Transverse colon (tissue), 4 donors: ENCODE measurements at regions not wholly inside any gene's neighbourhood (a gene's known extent, or its start where the extent isn't known, plus 50 kb on each side); places are given as distances from the start of the nearest gene placed in this dataset.

Experiments
- DNase-seq: peaks from one replicate; pipeline ENCODE4 v3.0.0-alpha.2; 2019
- H3K27ac ChIP-seq, 4 donors: fragments of 200-600 bp; sonication (generic); 2 replicates each; pipeline ENCODE4 v1.5.1; 2016 to 2018; ENCODE audit warnings: inconsistent platforms in 4 of 4
- H3K27me3 ChIP-seq: fragments of 200-600 bp; sonication (generic); 2 replicates; pipeline ENCODE4 v1.5.1; 2017; ENCODE audit warnings: inconsistent platforms
- H3K36me3 ChIP-seq, 4 donors: fragments of 200-600 bp; sonication (generic); 2 replicates each; pipeline ENCODE4 v1.5.1; 2017 to 2019; ENCODE audit warnings: inconsistent platforms in 4 of 4
- H3K4me1 ChIP-seq, 4 donors: fragments of 200-600 bp; sonication (generic); 2 replicates each; pipeline ENCODE4 v1.5.1; 2017 to 2020; ENCODE audit warnings: inconsistent platforms in 4 of 4
- H3K4me3 ChIP-seq, 4 donors: fragments of 200-600 bp; sonication (generic); 1 replicate in 1 of 4; 2 replicates in 3 of 4; pipeline versions ENCODE4 v1.5.1 to v1.6.1; 2017 to 2019; ENCODE audit warnings: inconsistent platforms in 4 of 4
- H3K9me3 ChIP-seq, 2 donors: fragments of 200-600 bp; sonication (generic); 2 replicates each; pipeline ENCODE4 v1.5.1; 2017 to 2019; ENCODE audit warnings: inconsistent platforms in 2 of 2
- EP300 ChIP-seq: sonication (generic); formaldehyde crosslinking; IDR thresholded peaks from one replicate; pipeline ENCODE4 v1.6.1; 2017; ENCODE audit warnings: antibody characterized with exemption, low read depth
- POLR2A ChIP-seq: fragments of 450-650 bp; IDR thresholded peaks from one replicate; pipeline ENCODE4 v1.6.1; 2016; ENCODE audit warnings: antibody characterized with exemption, mild to moderate bottlenecking, moderate library complexity
- POLR2AphosphoS5 ChIP-seq, 3 donors: sonication (generic); formaldehyde crosslinking; IDR thresholded peaks; one replicate each; pipeline ENCODE4 v1.6.1; 2016; ENCODE audit warnings: antibody characterized with exemption in 3 of 3
- WGBS, 2 donors: methylation state at CpG; one replicate each; pipeline ENCODE4 v1.1.5; 2018; ENCODE audit warnings: low coverage in 1 of 2; 5-methylcytosine and 5-hydroxymethylcytosine counted together
- in situ Hi-C, 4 donors: fragments of 200-750 bp; cut with MboI; loops; one replicate each; pipeline versions ENCODE4 v1.15.0 to v1.15.1; 2017; ENCODE audit warnings: low sequenced_read_pairs in 3 of 4, low pct_ligation_motif_present in 1 of 4, low pct_unique_long_range_greater_than_20kb in 1 of 4
- intact Hi-C: fragments of 100-400 bp; cut with DNase I; formaldehyde crosslinking; loops from one replicate; pipeline ENCODE4 v1.15.1; 2023; ENCODE audit warnings: low total_unique reads
- TF ChIP-seq, protein P1 (sequence below), 5 experiments: fragments of 200-600 bp in 3 of 5; fragments of 450-650 bp in 2 of 5; sonication (generic) in 3 of 5; IDR thresholded peaks; 1 replicate in 2 of 5; 2 replicates in 3 of 5; pipeline ENCODE4 v1.5.1; 2016 to 2017; ENCODE audit warnings: antibody characterized with exemption in 5 of 5, inconsistent platforms in 3 of 5, mild to moderate bottlenecking in 2 of 5, moderate library complexity in 1 of 5

DNA sequence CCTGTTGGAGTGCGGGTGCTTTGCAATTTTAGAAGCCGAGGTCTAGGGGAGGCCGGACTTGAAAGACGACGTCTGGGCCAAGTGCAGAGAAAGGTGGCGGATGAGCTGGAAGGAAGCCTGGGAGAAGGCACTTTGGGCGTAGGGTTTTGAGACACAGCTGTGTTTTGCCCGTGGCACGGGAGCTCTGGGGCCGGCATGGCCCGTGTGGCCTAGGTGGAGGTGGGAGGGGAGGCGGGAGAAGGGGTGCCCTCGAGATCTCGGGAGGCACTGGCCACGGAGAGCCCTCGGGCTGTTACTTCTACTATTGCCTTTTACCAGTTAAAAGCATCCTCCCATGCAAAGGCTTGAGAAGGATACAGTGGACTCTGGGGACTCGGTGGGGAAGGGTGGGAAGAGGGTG is 161.9 kb downstream of the FOXL1 start:
- no peak overlapping the region for H3K27ac ChIP-seq
- 70 to 75% methylated on average over 2 to 17 of the region's 17 CpGs for WGBS, 2 donors
- peaks cover 0 to 10% (median 0%) of the 10 kb centered on the region in 4 donors for H3K4me1 ChIP-seq
- no peak for DNase-seq
- no peak for TF ChIP-seq POLR2AphosphoS5 (IDR thresholded peaks at IDR 0.05)
- peaks cover 35% of the 10 kb centered on the region for H3K27me3 ChIP-seq
- H3K4me3 ChIP-seq: no peak overlapping the region
- H3K36me3 ChIP-seq: no peaks in the 10 kb centered on the region
- intact Hi-C loops: no loop called here
- no peaks in the 10 kb centered on the region for H3K9me3 ChIP-seq
- in situ Hi-C loops: no loop called here

DNA sequence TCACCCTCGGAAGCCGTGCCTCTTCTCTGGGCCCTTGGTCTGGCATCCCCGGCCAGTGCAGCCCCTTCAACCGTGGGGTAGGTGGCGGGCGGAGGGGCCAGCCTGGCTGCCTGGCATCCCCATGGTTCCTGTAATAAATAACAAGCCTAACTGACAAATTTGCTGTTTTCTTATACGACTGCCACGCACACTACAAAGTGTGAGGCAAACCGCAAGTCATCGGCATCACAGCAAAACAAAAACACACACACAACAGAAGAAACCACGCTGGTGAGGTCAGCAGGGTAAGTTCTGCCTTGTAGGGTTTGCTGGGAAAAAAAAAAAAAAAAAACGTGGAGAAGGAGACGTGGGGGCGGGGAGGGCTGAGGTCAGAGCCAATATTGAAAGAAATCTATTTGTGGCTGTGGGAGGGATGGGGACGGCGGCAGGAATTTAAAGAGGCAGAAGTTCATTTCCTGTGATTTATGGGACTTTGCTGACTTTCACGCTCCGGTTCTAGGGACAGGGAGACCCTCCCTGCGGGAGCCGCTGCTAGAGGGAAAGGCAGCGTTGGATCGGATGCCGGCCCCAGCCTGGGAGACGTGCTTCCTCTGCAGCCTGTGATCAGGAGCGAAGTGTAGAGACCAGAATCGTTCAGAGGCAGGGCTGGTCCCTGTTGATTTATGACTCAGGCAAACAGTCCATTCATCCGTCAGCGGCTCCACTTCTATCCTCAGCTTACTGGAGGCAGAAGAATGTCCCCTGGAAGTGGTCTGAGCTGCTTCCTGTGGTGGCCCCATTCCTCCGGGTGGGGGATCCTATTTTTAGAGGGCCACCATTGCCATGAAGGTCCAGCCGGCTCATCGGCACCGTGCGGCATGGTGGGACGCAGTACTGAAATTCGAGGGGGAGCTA is 162.8 kb downstream of the FOXL1 start:
- Histone ChIP-seq H3K36me3 (no peaks in the 10 kb centered on the region), H3K4me3 (peak overlapping the region in 1 of 4 donors; percentile 26), H3K9me3 (no peaks in the 10 kb centered on the region), H3K4me1 (peaks cover 0 to 10% (median 0%) of the 10 kb centered on the region in 4 donors), H3K27me3 (peaks cover 35% of the 10 kb centered on the region), H3K27ac (peak overlapping the region in 1 of 4 donors; percentile 34)
- 22 to 42% methylated on average over 9 to 35 of the region's 35 CpGs for WGBS, 2 donors
- in situ Hi-C loops: no loop called here
- intact Hi-C loops: no loop called here
- TF ChIP-seq POLR2AphosphoS5 (IDR thresholded peaks at IDR 0.05) (no peak), POLR2A (no peak), EP300 (no peak)
- TF ChIP-seq, protein P1, sequence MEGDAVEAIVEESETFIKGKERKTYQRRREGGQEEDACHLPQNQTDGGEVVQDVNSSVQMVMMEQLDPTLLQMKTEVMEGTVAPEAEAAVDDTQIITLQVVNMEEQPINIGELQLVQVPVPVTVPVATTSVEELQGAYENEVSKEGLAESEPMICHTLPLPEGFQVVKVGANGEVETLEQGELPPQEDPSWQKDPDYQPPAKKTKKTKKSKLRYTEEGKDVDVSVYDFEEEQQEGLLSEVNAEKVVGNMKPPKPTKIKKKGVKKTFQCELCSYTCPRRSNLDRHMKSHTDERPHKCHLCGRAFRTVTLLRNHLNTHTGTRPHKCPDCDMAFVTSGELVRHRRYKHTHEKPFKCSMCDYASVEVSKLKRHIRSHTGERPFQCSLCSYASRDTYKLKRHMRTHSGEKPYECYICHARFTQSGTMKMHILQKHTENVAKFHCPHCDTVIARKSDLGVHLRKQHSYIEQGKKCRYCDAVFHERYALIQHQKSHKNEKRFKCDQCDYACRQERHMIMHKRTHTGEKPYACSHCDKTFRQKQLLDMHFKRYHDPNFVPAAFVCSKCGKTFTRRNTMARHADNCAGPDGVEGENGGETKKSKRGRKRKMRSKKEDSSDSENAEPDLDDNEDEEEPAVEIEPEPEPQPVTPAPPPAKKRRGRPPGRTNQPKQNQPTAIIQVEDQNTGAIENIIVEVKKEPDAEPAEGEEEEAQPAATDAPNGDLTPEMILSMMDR (IDR thresholded peaks at IDR 0.05): no peak
- DNase-seq: no peak

DNA sequence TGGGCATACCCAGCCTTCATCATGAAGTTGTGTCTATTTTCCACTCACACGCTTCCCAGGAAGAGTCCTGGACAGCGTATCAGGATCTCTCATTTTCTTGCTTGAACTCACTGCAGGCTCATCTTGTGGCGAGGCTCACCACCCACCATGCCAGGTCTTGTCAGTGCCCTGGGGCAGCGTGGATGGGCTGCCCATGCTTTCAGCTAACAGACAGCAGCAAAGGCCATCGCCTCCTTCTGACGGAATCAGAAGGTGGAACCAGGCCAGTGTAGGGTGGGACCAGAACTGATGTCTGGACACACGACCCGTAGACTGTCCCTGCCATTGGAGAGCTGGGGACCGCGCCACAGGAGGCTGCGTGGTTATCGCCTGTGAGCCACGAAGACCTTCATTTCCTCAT is 169.4 kb downstream of the FOXL1 start:
- no peak for DNase-seq
- Histone ChIP-seq H3K27me3 (no peaks in the 10 kb centered on the region), H3K27ac (no peak overlapping the region), H3K9me3 (no peaks in the 10 kb centered on the region), H3K4me1 (no peaks in the 10 kb centered on the region), H3K36me3 (no peaks in the 10 kb centered on the region), H3K4me3 (no peak overlapping the region)
- in situ Hi-C loops (no loop called here), intact Hi-C loops (no loop called here)
- TF ChIP-seq, protein P1 (IDR thresholded peaks at IDR 0.05): no peak
- TF ChIP-seq POLR2A (no peak), EP300 (no peak), POLR2AphosphoS5 (IDR thresholded peaks at IDR 0.05) (no peak)
- WGBS, 2 donors: 76% methylated on average over 13 of the region's 13 CpGs; no CpG with 5 or more reads in 1 of the 2 donors

DNA sequence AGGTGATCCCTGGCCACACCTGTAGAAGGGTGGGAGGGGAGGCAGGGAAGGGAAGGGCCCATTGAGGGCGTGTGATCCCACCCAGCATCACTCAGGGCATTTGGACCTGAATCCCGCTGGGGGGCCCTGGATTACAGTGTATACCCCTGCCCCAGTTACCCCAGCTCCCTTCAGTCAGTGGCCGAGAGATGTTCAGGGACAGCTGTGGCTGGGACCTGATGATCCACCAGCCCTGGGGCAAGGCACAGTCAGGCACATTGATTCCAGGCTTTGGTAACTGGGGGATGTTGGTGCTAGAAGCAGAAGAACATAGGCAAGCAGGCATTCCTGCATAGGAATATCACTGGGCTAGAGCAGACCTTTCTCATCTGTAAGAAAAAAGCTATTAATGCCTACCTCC is 170.3 kb downstream of the FOXL1 start:
- TF ChIP-seq POLR2AphosphoS5 (IDR thresholded peaks at IDR 0.05): no peak
- TF ChIP-seq EP300: no peak
- TF ChIP-seq, protein P1 (IDR thresholded peaks at IDR 0.05): no peak
- TF ChIP-seq POLR2A: no peak
- no peaks in the 10 kb centered on the region for H3K4me1 ChIP-seq
- in situ Hi-C loops: no loop called here
- H3K27me3 ChIP-seq: no peaks in the 10 kb centered on the region
- no peak overlapping the region for H3K27ac ChIP-seq
- WGBS, 2 donors: 52 to 75% methylated on average over 2 of the region's 3 CpGs
- intact Hi-C loops: no loop called here
- H3K4me3 ChIP-seq: no peak overlapping the region
- H3K9me3 ChIP-seq: no peaks in the 10 kb centered on the region
- no peak for DNase-seq
- H3K36me3 ChIP-seq: no peaks in the 10 kb centered on the region
